HEK293 (cell line): ENCODE measurements at regions not wholly inside any gene's neighbourhood (a gene's known extent, or its start where the extent isn't known, plus 50 kb on each side); places are given as distances from the start of the nearest gene placed in this dataset.

Experiments
- ZBTB11 ChIP-seq: fragments of 450-650 bp; formaldehyde crosslinking; conservative IDR thresholded peaks from 2 replicates; pipeline ENCODE4 v1.5.1; 2016; ENCODE audit warnings: low read depth, missing biosample characterization, missing genetic modification characterization
- ZNF121 ChIP-seq: fragments of 450-650 bp; formaldehyde crosslinking; IDR thresholded peaks from 2 replicates; pipeline ENCODE4 v1.5.1; 2016; ENCODE audit warnings: missing biosample characterization, missing genetic modification characterization
- TF ChIP-seq, protein P1 (sequence below): fragments of 450-650 bp; formaldehyde crosslinking; IDR thresholded peaks from 2 replicates; pipeline ENCODE4 v1.5.1; 2016; ENCODE audit warnings: missing biosample characterization, missing genetic modification characterization, low read depth

DNA sequence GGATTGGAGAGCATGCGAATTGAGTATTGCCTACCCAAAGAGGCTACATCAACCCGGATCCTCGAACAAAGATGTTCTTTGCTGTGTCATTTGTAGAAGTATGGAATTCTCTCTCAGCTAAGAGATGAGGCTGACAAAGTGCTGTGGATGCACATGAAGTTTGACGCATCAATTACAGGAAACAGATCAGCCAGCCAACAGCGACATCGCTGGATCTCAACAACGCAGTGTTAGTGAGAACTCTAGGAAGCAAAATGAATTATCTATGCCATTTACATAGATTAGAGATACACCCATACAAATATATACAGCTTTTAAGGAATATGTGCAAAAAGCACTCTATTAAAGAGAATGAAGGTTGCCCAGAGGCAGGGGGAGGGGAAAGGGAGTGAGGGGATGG lies 160.6 kb upstream of the RGMA start:
- no peak for TF ChIP-seq ZBTB11 (tag by site-specific recombination)
- no peak for TF ChIP-seq ZNF121
- TF ChIP-seq, protein P1, sequence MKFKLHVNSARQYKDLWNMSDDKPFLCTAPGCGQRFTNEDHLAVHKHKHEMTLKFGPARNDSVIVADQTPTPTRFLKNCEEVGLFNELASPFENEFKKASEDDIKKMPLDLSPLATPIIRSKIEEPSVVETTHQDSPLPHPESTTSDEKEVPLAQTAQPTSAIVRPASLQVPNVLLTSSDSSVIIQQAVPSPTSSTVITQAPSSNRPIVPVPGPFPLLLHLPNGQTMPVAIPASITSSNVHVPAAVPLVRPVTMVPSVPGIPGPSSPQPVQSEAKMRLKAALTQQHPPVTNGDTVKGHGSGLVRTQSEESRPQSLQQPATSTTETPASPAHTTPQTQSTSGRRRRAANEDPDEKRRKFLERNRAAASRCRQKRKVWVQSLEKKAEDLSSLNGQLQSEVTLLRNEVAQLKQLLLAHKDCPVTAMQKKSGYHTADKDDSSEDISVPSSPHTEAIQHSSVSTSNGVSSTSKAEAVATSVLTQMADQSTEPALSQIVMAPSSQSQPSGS (tag by site-specific recombination) = no peak
